Liver (tissue), 8 donors: ENCODE measurements at regions not wholly inside any gene's neighbourhood (a gene's known extent, or its start where the extent isn't known, plus 50 kb on each side); places are given as distances from the start of the nearest gene placed in this dataset.

Source experiments
- DNase-seq: peaks from one replicate; pipeline ENCODE4 v3.0.0-alpha.2; 2017; ENCODE audit warnings: low spot score
- H3K27ac ChIP-seq, 2 donors: one replicate each; pipeline ENCODE4 v1.7.0; 2013; ENCODE audit warnings: inconsistent platforms in 2 of 2, low read length in 2 of 2, control low read depth in 1 of 2, low read depth in 1 of 2, mild to moderate bottlenecking in 1 of 2
- H3K27me3 ChIP-seq, 4 donors: one replicate each; pipeline versions ENCODE4 v1.6.1 to v1.7.0; 2013; ENCODE audit warnings: low read length in 3 of 4, inconsistent platforms in 1 of 4, mild to moderate bottlenecking in 1 of 4, moderate library complexity in 1 of 4; ENCODE audit not compliant: control insufficient read depth in 4 of 4, insufficient read depth in 4 of 4
- H3K36me3 ChIP-seq, 4 donors: one replicate each; pipeline versions ENCODE4 v1.6.1 to v1.7.0; 2013; ENCODE audit warnings: low read length in 3 of 4, mild to moderate bottlenecking in 3 of 4, low read depth in 1 of 4, moderate library complexity in 1 of 4; ENCODE audit not compliant: control insufficient read depth in 4 of 4, insufficient read depth in 3 of 4
- H3K4me1 ChIP-seq, 4 donors: one replicate each; pipeline versions ENCODE4 v1.6.1 to v1.7.0; 2013; ENCODE audit warnings: low read length in 3 of 4, mild to moderate bottlenecking in 3 of 4, moderate library complexity in 1 of 4; ENCODE audit not compliant: control insufficient read depth in 4 of 4, insufficient read depth in 4 of 4
- H3K4me3 ChIP-seq, 3 donors: one replicate each; pipeline versions ENCODE4 v1.6.1 to v1.7.0; 2013; ENCODE audit warnings: low read length in 3 of 3, control low read depth in 1 of 3, low read depth in 1 of 3, mild to moderate bottlenecking in 1 of 3
- H3K9ac ChIP-seq, 2 donors: one replicate each; pipeline ENCODE4 v1.7.0; 2013; ENCODE audit warnings: low read length in 2 of 2, mild to moderate bottlenecking in 2 of 2, moderate library complexity in 2 of 2, control low read depth in 1 of 2, low read depth in 1 of 2
- H3K9me3 ChIP-seq, 4 donors: one replicate each; pipeline versions ENCODE4 v1.6.1 to v1.7.0; 2013; ENCODE audit warnings: low read length in 3 of 4; ENCODE audit not compliant: control insufficient read depth in 4 of 4
- EGR1 ChIP-seq, 2 donors: IDR thresholded peaks; 2 replicates each; pipeline ENCODE4 v1.6.1; 2016 to 2018; ENCODE audit warnings: antibody characterized with exemption in 2 of 2, low read depth in 2 of 2
- FOXA1 ChIP-seq: IDR thresholded peaks from 2 replicates; pipeline ENCODE4 v1.6.1; 2016; ENCODE audit warnings: antibody characterized with exemption
- FOXA2 ChIP-seq: IDR thresholded peaks from 2 replicates; pipeline ENCODE4 v1.6.1; 2016; ENCODE audit warnings: antibody characterized with exemption
- GABPA ChIP-seq, 2 donors: IDR thresholded peaks in 1 of 2; conservative IDR thresholded peaks in 1 of 2; 2 replicates each; pipeline ENCODE4 v1.6.1; 2016; ENCODE audit warnings: antibody characterized with exemption in 2 of 2, mild to moderate bottlenecking in 1 of 2, moderate library complexity in 1 of 2
- HNF4A ChIP-seq, 2 donors: conservative IDR thresholded peaks; 2 replicates each; pipeline ENCODE4 v1.6.1; 2016; ENCODE audit warnings: antibody characterized with exemption in 2 of 2, mild to moderate bottlenecking in 2 of 2
- JUND ChIP-seq, 2 donors: IDR thresholded peaks; 2 replicates each; pipeline ENCODE4 v1.6.1; 2016; ENCODE audit warnings: antibody characterized with exemption in 2 of 2
- NR2F2 ChIP-seq: IDR thresholded peaks from 2 replicates; pipeline ENCODE4 v1.6.1; 2016; ENCODE audit warnings: antibody characterized with exemption
- RAD21 ChIP-seq, 2 donors: IDR thresholded peaks; 2 replicates each; pipeline ENCODE4 v1.6.1; 2016; ENCODE audit warnings: antibody characterized with exemption in 2 of 2, mild to moderate bottlenecking in 2 of 2
- RXRA ChIP-seq, 2 donors: IDR thresholded peaks; 2 replicates each; pipeline ENCODE4 v1.6.1; 2017 to 2018; ENCODE audit warnings: antibody characterized with exemption in 2 of 2, mild to moderate bottlenecking in 1 of 2
- SP1 ChIP-seq: IDR thresholded peaks from 2 replicates; pipeline ENCODE4 v1.6.1; 2018; ENCODE audit warnings: antibody characterized with exemption, mild to moderate bottlenecking
- TAF1 ChIP-seq: conservative IDR thresholded peaks from 2 replicates; pipeline ENCODE4 v1.6.1; 2016; ENCODE audit warnings: antibody characterized with exemption, mild to moderate bottlenecking
- YY1 ChIP-seq: IDR thresholded peaks from 2 replicates; pipeline ENCODE4 v1.6.1; 2016; ENCODE audit warnings: antibody characterized with exemption, mild to moderate bottlenecking
- WGBS: extraction: QIAGEN DNeasy Blood & Tissue Kit; methylation state at CpG from one replicate; pipeline ENCODE4 v1.1.7; 2013; 5-methylcytosine and 5-hydroxymethylcytosine counted together
- TF ChIP-seq, protein P1 (sequence below): IDR thresholded peaks from 2 replicates; pipeline ENCODE4 v1.6.1; 2016; ENCODE audit warnings: antibody characterized with exemption
- TF ChIP-seq, protein P2 (sequence below): IDR thresholded peaks from 2 replicates; pipeline ENCODE4 v1.6.1; 2016; ENCODE audit warnings: antibody characterized with exemption
- TF ChIP-seq, protein P3 (sequence below): IDR thresholded peaks from 2 replicates; pipeline ENCODE4 v1.6.1; 2016; ENCODE audit warnings: antibody characterized with exemption, mild to moderate bottlenecking
- TF ChIP-seq, protein P4 (sequence below): IDR thresholded peaks from 2 replicates; pipeline ENCODE4 v1.6.1; 2016; ENCODE audit warnings: antibody characterized with exemption
- TF ChIP-seq, protein P5 (sequence below): fragments of 150-350 bp; IDR thresholded peaks from 2 replicates; pipeline ENCODE4 v1.5.1; 2017; ENCODE audit warnings: improper control_type of control experiment, low read depth, low read length; ENCODE audit not compliant: missing input control
- donor health status: healthy.
- donor health status: healthy.
- donor health status: healthy.
- donor health status: healthy.
- donor health status: healthy.

DNA sequence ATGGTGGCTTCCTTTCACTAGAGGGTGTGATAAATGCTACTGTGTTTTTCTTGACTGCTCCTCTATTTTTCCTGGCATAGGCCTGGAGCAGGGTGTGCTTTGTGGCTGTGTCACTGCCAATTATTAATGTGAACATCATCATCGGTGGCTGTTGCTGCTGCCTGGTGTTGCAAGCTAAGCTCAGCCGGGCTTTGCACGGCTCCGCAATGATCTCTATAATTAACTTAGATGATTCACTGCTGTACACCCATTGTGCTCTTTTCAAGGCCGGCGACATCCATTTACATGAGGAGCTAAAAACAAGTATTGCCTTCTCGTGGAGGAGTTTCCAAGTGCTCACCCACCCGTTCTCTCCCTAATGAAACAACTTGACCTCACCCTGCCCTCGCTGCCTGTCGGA lies 160.1 kb upstream of the IRX3 start:
- H3K27me3 ChIP-seq = no peaks in the 10 kb centered on the region
- peaks cover 0 to 1% (median 0%) of the 10 kb centered on the region in 4 donors for H3K36me3 ChIP-seq
- no peak overlapping the region for H3K9ac ChIP-seq
- H3K9me3 ChIP-seq = no peaks in the 10 kb centered on the region
- H3K4me1 ChIP-seq = peaks cover 0 to 12% (median 5%) of the 10 kb centered on the region in 4 donors
- no peak overlapping the region for H3K4me3 ChIP-seq
- no peak for TF ChIP-seq FOXA2
- no peak for TF ChIP-seq SP1
- TF ChIP-seq YY1 = no peak
- TF ChIP-seq GABPA (IDR thresholded peaks at IDR 0.05 in 1 of 2, conservative IDR thresholded peaks at IDR 0.05 in 1 of 2) = no peak
- no peak for TF ChIP-seq NR2F2
- no peak for TF ChIP-seq HNF4A (conservative IDR thresholded peaks at IDR 0.05)
- TF ChIP-seq RXRA (IDR thresholded peaks at IDR 0.05) = no peak
- TF ChIP-seq FOXA1 = no peak
- no peak for TF ChIP-seq EGR1 (IDR thresholded peaks at IDR 0.05; ENCODE audit: low read depth in 2 of 2)
- TF ChIP-seq, protein P1, sequence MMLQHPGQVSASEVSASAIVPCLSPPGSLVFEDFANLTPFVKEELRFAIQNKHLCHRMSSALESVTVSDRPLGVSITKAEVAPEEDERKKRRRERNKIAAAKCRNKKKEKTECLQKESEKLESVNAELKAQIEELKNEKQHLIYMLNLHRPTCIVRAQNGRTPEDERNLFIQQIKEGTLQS = no peak
- TF ChIP-seq, protein P2, sequence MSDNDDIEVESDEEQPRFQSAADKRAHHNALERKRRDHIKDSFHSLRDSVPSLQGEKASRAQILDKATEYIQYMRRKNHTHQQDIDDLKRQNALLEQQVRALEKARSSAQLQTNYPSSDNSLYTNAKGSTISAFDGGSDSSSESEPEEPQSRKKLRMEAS = no peak
- H3K27ac ChIP-seq = no peak overlapping the region
- DNase-seq = no peak
- 77% methylated on average over 10 of the region's 10 CpGs for WGBS

DNA sequence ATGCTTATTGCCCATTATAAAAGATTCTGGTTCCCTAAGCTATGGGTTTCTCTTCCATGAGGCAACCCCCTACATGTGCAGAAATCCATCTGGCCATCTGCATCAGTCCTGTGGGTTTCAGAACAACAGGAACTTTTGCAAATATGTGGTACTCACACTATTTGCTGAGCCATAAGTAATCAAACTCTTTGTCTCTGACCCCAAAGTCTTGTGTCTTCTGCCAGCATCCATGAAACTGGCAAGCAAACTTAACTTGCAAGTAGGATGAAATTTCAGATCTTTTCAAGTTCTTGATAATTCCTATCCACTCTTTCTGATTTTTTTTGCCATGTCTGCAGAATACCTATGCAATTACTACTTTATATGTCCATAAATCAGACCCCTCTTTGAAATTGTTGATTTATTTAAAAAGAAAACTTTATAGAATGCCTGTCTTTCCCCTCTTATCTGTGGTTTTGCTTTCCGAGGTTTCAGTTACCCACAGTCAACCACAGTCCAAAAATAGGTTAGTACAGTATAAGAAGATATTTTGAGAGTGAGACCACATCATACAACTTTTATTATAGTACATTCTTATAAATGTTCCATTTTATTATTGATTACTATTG lies 158.4 kb upstream of the IRX3 start:
- no peaks in the 10 kb centered on the region for H3K27me3 ChIP-seq
- peaks cover 0 to 1% (median 0%) of the 10 kb centered on the region in 4 donors for H3K36me3 ChIP-seq
- H3K27ac ChIP-seq = no peak overlapping the region
- no peak overlapping the region for H3K4me3 ChIP-seq
- H3K4me1 ChIP-seq = peaks cover 0 to 12% (median 5%) of the 10 kb centered on the region in 4 donors
- H3K9me3 ChIP-seq = no peaks in the 10 kb centered on the region
- no peak overlapping the region for H3K9ac ChIP-seq
- 75% methylated on average over 1 of the region's 1 CpG for WGBS
- no peak for TF ChIP-seq TAF1
- TF ChIP-seq RAD21 (IDR thresholded peaks at IDR 0.05) = no peak
- TF ChIP-seq, protein P3, sequence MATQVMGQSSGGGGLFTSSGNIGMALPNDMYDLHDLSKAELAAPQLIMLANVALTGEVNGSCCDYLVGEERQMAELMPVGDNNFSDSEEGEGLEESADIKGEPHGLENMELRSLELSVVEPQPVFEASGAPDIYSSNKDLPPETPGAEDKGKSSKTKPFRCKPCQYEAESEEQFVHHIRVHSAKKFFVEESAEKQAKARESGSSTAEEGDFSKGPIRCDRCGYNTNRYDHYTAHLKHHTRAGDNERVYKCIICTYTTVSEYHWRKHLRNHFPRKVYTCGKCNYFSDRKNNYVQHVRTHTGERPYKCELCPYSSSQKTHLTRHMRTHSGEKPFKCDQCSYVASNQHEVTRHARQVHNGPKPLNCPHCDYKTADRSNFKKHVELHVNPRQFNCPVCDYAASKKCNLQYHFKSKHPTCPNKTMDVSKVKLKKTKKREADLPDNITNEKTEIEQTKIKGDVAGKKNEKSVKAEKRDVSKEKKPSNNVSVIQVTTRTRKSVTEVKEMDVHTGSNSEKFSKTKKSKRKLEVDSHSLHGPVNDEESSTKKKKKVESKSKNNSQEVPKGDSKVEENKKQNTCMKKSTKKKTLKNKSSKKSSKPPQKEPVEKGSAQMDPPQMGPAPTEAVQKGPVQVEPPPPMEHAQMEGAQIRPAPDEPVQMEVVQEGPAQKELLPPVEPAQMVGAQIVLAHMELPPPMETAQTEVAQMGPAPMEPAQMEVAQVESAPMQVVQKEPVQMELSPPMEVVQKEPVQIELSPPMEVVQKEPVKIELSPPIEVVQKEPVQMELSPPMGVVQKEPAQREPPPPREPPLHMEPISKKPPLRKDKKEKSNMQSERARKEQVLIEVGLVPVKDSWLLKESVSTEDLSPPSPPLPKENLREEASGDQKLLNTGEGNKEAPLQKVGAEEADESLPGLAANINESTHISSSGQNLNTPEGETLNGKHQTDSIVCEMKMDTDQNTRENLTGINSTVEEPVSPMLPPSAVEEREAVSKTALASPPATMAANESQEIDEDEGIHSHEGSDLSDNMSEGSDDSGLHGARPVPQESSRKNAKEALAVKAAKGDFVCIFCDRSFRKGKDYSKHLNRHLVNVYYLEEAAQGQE = no peak
- no peak for TF ChIP-seq YY1
- TF ChIP-seq EGR1 (IDR thresholded peaks at IDR 0.05; ENCODE audit: low read depth in 2 of 2) = no peak
- no peak for TF ChIP-seq NR2F2
- no peak for TF ChIP-seq FOXA1
- TF ChIP-seq JUND (IDR thresholded peaks at IDR 0.05) = no peak
- TF ChIP-seq, protein P4, sequence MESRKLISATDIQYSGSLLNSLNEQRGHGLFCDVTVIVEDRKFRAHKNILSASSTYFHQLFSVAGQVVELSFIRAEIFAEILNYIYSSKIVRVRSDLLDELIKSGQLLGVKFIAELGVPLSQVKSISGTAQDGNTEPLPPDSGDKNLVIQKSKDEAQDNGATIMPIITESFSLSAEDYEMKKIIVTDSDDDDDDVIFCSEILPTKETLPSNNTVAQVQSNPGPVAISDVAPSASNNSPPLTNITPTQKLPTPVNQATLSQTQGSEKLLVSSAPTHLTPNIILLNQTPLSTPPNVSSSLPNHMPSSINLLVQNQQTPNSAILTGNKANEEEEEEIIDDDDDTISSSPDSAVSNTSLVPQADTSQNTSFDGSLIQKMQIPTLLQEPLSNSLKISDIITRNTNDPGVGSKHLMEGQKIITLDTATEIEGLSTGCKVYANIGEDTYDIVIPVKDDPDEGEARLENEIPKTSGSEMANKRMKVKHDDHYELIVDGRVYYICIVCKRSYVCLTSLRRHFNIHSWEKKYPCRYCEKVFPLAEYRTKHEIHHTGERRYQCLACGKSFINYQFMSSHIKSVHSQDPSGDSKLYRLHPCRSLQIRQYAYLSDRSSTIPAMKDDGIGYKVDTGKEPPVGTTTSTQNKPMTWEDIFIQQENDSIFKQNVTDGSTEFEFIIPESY = no peak
- no peak for TF ChIP-seq FOXA2
- TF ChIP-seq, protein P2 = no peak
- no peak for TF ChIP-seq SP1
- TF ChIP-seq, protein P5, sequence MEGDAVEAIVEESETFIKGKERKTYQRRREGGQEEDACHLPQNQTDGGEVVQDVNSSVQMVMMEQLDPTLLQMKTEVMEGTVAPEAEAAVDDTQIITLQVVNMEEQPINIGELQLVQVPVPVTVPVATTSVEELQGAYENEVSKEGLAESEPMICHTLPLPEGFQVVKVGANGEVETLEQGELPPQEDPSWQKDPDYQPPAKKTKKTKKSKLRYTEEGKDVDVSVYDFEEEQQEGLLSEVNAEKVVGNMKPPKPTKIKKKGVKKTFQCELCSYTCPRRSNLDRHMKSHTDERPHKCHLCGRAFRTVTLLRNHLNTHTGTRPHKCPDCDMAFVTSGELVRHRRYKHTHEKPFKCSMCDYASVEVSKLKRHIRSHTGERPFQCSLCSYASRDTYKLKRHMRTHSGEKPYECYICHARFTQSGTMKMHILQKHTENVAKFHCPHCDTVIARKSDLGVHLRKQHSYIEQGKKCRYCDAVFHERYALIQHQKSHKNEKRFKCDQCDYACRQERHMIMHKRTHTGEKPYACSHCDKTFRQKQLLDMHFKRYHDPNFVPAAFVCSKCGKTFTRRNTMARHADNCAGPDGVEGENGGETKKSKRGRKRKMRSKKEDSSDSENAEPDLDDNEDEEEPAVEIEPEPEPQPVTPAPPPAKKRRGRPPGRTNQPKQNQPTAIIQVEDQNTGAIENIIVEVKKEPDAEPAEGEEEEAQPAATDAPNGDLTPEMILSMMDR = no peak
- TF ChIP-seq HNF4A (conservative IDR thresholded peaks at IDR 0.05) = no peak
- TF ChIP-seq RXRA (IDR thresholded peaks at IDR 0.05) = no peak
- TF ChIP-seq, protein P1 = no peak
- no peak for DNase-seq
